ENCODE measurements at regions not wholly inside any gene's neighbourhood (a gene's known extent, or its start where the extent isn't known, plus 50 kb on each side); places are given as distances from the start of the nearest gene placed in this dataset.

- Histone ChIP-seq H3K4me3 (ENCODE audit: low read depth, low read length) (no peak overlapping the region), H3K27me3 (ENCODE audit: control insufficient read depth, insufficient read depth, low read length) (no peaks in the 10 kb centered on the region), H3K36me3 (ENCODE audit: control insufficient read depth, insufficient read depth, low read length) (no peaks in the 10 kb centered on the region)
- no peak for FAIRE-seq
- TF ChIP-seq, protein P1, sequence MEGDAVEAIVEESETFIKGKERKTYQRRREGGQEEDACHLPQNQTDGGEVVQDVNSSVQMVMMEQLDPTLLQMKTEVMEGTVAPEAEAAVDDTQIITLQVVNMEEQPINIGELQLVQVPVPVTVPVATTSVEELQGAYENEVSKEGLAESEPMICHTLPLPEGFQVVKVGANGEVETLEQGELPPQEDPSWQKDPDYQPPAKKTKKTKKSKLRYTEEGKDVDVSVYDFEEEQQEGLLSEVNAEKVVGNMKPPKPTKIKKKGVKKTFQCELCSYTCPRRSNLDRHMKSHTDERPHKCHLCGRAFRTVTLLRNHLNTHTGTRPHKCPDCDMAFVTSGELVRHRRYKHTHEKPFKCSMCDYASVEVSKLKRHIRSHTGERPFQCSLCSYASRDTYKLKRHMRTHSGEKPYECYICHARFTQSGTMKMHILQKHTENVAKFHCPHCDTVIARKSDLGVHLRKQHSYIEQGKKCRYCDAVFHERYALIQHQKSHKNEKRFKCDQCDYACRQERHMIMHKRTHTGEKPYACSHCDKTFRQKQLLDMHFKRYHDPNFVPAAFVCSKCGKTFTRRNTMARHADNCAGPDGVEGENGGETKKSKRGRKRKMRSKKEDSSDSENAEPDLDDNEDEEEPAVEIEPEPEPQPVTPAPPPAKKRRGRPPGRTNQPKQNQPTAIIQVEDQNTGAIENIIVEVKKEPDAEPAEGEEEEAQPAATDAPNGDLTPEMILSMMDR (IDR thresholded peaks at IDR 0.05; ENCODE audit: insufficient read depth, low read length, severe bottlenecking): no peak
- DNase-seq (ENCODE audit: low read depth): no peak
These were observed 426.7 kb downstream of the CDK5RAP2 start for GRCh38 chr9:120153258-120153657.

DNA sequence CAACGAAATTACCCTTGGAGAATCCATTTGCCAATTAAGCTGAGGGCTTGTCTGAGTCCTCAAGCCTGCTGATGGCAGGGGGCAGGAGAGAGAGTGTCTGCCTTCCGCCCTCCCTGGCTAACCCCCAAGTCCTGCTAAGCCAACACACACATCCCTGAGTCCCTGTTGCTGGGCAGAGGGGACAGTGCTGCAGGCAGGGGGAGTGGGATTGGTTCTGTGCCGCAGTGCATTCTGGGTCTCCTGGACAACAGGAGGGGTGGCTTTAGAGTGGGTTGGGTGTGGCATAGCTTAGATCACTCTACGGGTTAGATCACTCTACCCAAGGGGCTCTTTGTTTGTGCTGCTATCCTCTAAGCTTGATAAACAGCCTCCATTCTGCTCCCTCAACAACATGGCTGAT, 427.7 kb downstream of the CDK5RAP2 start:
- FAIRE-seq: no peak
- Histone ChIP-seq H3K4me3 (ENCODE audit: low read depth, low read length) (no peak overlapping the region), H3K36me3 (ENCODE audit: control insufficient read depth, insufficient read depth, low read length) (no peaks in the 10 kb centered on the region), H3K27me3 (ENCODE audit: control insufficient read depth, insufficient read depth, low read length) (no peaks in the 10 kb centered on the region)
- TF ChIP-seq, protein P1 (IDR thresholded peaks at IDR 0.05; ENCODE audit: insufficient read depth, low read length, severe bottlenecking): no peak
- DNase-seq (ENCODE audit: low read depth): no peak

- Histone ChIP-seq H3K36me3 (ENCODE audit: control insufficient read depth, insufficient read depth, low read length) (no peaks in the 10 kb centered on the region), H3K27me3 (ENCODE audit: control insufficient read depth, insufficient read depth, low read length) (no peaks in the 10 kb centered on the region), H3K4me3 (ENCODE audit: low read depth, low read length) (no peak overlapping the region)
- no peak for DNase-seq (ENCODE audit: low read depth)
- TF ChIP-seq, protein P1 (IDR thresholded peaks at IDR 0.05; ENCODE audit: insufficient read depth, low read length, severe bottlenecking): no peak
- no peak for FAIRE-seq
These were observed 428.2 kb downstream of the CDK5RAP2 start for GRCh38 chr9:120151806-120152205.

DNA sequence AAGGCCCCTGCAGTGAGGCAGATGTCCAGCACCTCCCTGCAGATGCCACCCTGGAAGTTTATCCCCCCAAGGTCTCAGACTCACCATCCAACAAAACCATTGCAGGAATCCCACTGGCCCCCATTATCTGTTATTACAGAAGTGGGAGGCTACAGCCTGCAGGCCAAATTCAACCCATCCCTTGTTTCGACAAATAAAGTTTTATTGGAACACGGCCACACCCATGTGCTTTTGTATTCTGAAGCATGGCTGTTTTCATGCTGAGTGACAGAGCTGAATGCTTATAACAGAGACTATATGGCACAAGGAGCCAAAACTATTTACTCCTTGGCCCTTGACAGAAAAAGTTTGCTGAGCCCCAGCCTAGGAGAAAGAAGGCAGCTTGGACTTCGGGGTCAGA, 428.8 kb downstream of the CDK5RAP2 start:
- FAIRE-seq (no peak), DNase-seq (ENCODE audit: low read depth) (no peak)
- Histone ChIP-seq H3K36me3 (ENCODE audit: control insufficient read depth, insufficient read depth, low read length) (no peaks in the 10 kb centered on the region), H3K27me3 (ENCODE audit: control insufficient read depth, insufficient read depth, low read length) (no peaks in the 10 kb centered on the region), H3K4me3 (ENCODE audit: low read depth, low read length) (no peak overlapping the region)
- TF ChIP-seq, protein P1 (IDR thresholded peaks at IDR 0.05; ENCODE audit: insufficient read depth, low read length, severe bottlenecking): no peak

DNA sequence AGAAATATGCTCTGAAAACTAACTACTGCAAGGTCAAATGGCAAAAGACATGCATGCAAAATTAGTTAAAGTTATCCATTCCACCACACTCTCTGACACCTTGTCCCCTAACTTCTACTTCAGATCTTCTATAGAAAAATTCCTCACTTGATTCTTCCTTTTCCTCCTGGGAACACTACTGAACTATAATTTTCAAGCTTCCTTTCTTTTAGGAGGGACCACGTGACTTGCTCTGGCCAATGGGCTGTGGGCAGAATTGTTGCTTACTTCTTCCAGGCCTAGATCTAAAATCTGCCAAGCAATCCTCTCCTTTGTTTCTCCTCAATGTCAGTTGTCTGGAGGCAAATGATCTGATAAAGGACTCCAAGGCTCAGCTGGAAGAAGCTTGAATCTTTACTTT, 441.0 kb downstream of the CDK5RAP2 start:
- no peaks in the 10 kb centered on the region for H3K27me3 ChIP-seq (ENCODE audit: control insufficient read depth, insufficient read depth, low read length)
- H3K36me3 ChIP-seq (ENCODE audit: control insufficient read depth, insufficient read depth, low read length): no peaks in the 10 kb centered on the region
- no peak overlapping the region for H3K4me3 ChIP-seq (ENCODE audit: low read depth, low read length)
- no peak for FAIRE-seq
- no peak for DNase-seq (ENCODE audit: low read depth)
- TF ChIP-seq, protein P1 (IDR thresholded peaks at IDR 0.05; ENCODE audit: insufficient read depth, low read length, severe bottlenecking): no peak

DNA sequence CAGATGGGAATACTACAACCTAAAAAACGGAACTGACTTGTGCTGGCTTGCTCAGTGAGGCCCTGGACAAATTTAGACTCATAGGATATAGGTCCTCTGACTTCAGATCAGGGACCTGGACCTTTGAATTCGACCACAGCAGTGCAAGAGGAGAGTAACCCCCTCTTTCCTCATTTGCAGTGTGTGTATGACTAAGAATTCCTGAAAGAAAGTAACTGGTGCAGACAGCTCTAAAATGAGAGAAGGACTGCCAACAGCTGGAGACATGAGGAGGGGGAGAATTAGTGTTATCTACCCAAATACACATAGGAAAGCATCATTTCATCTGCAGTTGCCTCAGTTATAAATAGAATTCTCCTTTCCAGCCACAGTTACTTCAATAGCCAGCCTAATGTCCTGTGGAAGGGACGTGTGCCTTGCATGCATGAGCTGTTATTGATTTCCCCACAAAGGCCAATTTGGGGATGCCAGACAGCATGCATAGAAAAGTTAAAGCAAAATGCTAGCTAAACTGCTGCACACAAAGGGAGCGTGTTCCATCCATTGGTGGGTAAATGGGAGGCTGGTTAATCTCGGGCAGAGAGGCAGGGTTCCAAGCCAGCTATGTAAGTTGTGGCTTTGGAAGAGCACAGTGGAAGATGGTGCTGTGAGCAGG, 442.7 kb downstream of the CDK5RAP2 start:
- FAIRE-seq: no peak
- H3K27me3 ChIP-seq (ENCODE audit: control insufficient read depth, insufficient read depth, low read length): no peaks in the 10 kb centered on the region

More for the DNA sequence above, 442.7 kb downstream of the CDK5RAP2 start:
- no peak for DNase-seq (ENCODE audit: low read depth)
- TF ChIP-seq, protein P1 (IDR thresholded peaks at IDR 0.05; ENCODE audit: insufficient read depth, low read length, severe bottlenecking): no peak
- H3K4me3 ChIP-seq (ENCODE audit: low read depth, low read length): no peak overlapping the region
- no peaks in the 10 kb centered on the region for H3K36me3 ChIP-seq (ENCODE audit: control insufficient read depth, insufficient read depth, low read length)

Data from bronchial epithelial cell (primary cell).